ENCODE measurements at regions not wholly inside any gene's neighbourhood (a gene's known extent, or its start where the extent isn't known, plus 50 kb on each side); places are given as distances from the start of the nearest gene placed in this dataset.

- TF ChIP-seq POLR2A (IDR thresholded peaks at IDR 0.05) (no peak), POLR2AphosphoS5 (IDR thresholded peaks at IDR 0.05) (no peak), CTCF (IDR thresholded peaks at IDR 0.05) (no peak)
These were observed 336.1 kb upstream of the SLC30A5 start for GRCh38 chr5:68757626-68758212.

All from transverse colon (tissue), 4 donors.